ENCODE measurements at regions not wholly inside any gene's neighbourhood (a gene's known extent, or its start where the extent isn't known, plus 50 kb on each side); places are given as distances from the start of the nearest gene placed in this dataset.

GRCh38 chr5:7012057-7012456 is 298.8 kb downstream of the TENT4A start:
- DNase-seq (ENCODE audit: low read depth in 2 of 2): no peak

GRCh38 chr5:7014611-7015010 is 301.4 kb downstream of the TENT4A start:
- DNase-seq (ENCODE audit: low read depth in 2 of 2): no peak

GRCh38 chr5:7015586-7016256 is 302.5 kb downstream of the TENT4A start:
- no peak for DNase-seq (ENCODE audit: low read depth in 2 of 2)

GRCh38 chr5:7016999-7017747 is 303.9 kb downstream of the TENT4A start:
- no peak for DNase-seq (ENCODE audit: low read depth in 2 of 2)

GRCh38 chr5:7018198-7018597 is 305.0 kb downstream of the TENT4A start:
- no peak for DNase-seq (ENCODE audit: low read depth in 2 of 2)

GRCh38 chr5:7018601-7019000 is 305.4 kb downstream of the TENT4A start:
- DNase-seq (ENCODE audit: low read depth in 2 of 2): no peak

GRCh38 chr5:7036192-7036835 is 323.1 kb downstream of the TENT4A start:
- no peak for DNase-seq (ENCODE audit: low read depth in 2 of 2)

- no peak for DNase-seq (ENCODE audit: low read depth in 2 of 2)
These were observed 325.8 kb downstream of the TENT4A start for GRCh38 chr5:7039074-7039473.

- no peak for DNase-seq (ENCODE audit: low read depth in 2 of 2)
These were observed 326.9 kb downstream of the TENT4A start for GRCh38 chr5:7040111-7040510.

GRCh38 chr5:7043797-7044196 is 330.6 kb downstream of the TENT4A start:
- no peak for DNase-seq (ENCODE audit: low read depth in 2 of 2)

GRCh38 chr5:7047511-7048261 is 334.5 kb downstream of the TENT4A start:
- DNase-seq (ENCODE audit: low read depth in 2 of 2): no peak

- no peak for DNase-seq (ENCODE audit: low read depth in 2 of 2)
These were observed 337.8 kb downstream of the TENT4A start for GRCh38 chr5:7050986-7051385.

- no peak for DNase-seq (ENCODE audit: low read depth in 2 of 2)
These were observed 339.9 kb downstream of the TENT4A start for GRCh38 chr5:7053125-7053524.

- no peak for DNase-seq (ENCODE audit: low read depth in 2 of 2)
These were observed 340.4 kb downstream of the TENT4A start for GRCh38 chr5:7053528-7054209.

GRCh38 chr5:7066471-7067235 is 329.3 kb upstream of the ADCY2 start:
- no peak for DNase-seq (ENCODE audit: low read depth in 2 of 2)

GRCh38 chr5:7068156-7068555 is 327.8 kb upstream of the ADCY2 start:
- DNase-seq (ENCODE audit: low read depth in 2 of 2): no peak

- DNase-seq (ENCODE audit: low read depth in 2 of 2): no peak
These were observed 327.0 kb upstream of the ADCY2 start for GRCh38 chr5:7068899-7069298.

GRCh38 chr5:7072188-7072587 is 323.8 kb upstream of the ADCY2 start:
- DNase-seq (ENCODE audit: low read depth in 2 of 2): no peak

- DNase-seq (ENCODE audit: low read depth in 2 of 2): no peak
These were observed 322.3 kb upstream of the ADCY2 start for GRCh38 chr5:7073666-7074065.

- no peak for DNase-seq (ENCODE audit: low read depth in 2 of 2)
These were observed 321.8 kb upstream of the ADCY2 start for GRCh38 chr5:7074176-7074575.

- DNase-seq (ENCODE audit: low read depth in 2 of 2): no peak
These were observed 320.5 kb upstream of the ADCY2 start for GRCh38 chr5:7075470-7075869.
